ENCODE measurements at regions not wholly inside any gene's neighbourhood (a gene's known extent, or its start where the extent isn't known, plus 50 kb on each side); places are given as distances from the start of the nearest gene placed in this dataset.

DNA sequence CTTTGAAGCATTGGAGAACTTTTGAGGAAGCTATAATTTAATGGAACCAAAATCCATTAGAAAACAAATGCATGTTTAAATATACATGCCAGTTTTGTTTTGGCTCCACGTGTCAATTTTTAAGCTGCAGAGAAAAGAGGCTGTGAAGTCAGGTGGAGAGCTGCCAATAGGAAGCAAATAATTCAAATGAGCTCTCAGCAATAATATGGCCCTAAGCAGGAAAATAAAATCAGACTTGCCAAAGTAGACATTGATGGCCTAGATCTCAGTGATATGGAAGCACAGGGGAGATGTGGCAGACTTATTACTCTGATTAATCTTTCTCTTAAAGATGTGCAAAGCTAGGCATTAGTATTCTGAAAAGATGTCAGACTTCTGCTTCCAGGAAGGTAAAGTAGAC lies 769.8 kb upstream of the NDST4 start:
- DNase-seq = no peak

DNA sequence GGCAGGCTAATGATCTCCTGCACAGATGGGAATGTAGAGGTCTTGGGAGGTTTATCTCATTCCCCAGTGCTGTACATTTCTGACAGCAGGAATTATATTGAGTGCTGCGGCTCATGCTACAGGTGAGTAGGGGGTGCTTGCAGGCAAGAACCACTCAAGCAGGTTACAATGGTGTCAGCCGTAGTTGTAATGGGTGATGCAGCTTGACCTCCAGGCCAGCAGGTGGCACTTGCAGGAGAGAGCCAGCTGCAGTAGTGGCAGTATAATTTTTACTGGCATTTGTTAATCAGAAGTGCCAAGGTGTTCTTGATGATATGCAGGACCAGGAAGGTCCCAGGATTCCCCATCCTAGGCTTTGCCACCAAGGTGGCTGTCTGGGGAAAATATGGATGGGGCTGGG lies 759.6 kb upstream of the NDST4 start:
- no peak for DNase-seq

DNA sequence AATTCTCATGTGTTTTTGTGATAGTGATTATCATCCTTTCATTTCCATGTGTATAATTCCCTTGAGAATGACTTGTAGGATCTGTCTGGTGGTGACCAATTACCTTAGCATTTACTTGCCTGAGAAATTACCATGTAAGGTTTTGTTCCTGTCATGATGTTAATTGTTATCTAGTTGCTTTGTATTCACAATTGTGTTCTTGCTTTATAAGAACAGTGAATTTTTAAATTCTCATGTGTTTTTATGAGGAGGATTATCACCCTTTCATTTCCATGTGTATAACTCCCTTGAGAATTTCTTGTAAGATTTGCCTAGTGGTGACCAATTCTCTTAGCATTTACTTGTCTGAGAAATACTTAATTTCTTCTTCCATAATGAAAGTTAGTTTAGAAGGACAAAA lies 758.2 kb upstream of the NDST4 start:
- DNase-seq = no peak

DNA sequence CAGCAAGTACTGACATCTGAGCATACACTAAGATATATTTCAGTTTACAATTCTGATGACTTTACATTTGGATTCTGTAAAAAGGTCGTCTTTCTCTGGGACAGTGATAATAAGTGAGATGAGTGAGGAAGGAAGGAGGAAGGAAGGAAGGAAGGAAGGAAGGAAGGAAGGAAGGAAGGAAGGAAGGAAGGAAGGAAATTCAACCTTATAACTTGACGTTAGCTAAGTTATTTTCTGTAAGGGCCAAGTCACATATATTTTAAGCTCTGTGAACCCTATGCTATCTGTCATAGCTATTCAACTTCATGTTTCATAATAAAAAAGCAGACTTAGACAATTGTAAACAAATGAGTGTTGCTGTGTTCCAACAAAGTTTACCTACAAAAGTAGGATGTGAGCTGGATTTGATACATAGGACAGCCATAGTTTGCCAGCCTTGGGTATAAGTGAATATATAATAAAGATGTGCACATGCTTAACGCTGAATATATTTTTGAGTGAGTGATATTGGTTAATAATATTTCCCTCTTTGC lies 753.0 kb upstream of the NDST4 start:
- no peak for DNase-seq

DNA sequence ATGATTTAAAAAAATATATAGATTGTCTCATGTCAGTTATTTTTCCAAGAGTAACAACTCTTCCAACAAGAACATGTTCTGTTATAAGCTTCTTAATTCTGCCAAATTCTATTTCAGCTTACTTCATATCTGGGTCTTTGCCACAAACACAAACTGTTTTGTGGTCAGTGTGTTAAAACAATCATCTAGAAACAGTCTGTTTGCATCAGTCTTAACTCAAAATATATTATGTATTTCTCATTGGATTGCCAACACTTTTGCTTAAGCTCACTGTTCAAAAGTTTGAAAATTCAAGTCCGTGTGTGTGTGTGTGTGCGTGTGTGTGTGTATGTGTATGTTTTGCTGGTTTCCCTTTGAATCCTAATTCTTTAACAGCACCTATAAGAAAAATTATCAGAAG lies 752.3 kb upstream of the NDST4 start:
- DNase-seq = no peak

DNA sequence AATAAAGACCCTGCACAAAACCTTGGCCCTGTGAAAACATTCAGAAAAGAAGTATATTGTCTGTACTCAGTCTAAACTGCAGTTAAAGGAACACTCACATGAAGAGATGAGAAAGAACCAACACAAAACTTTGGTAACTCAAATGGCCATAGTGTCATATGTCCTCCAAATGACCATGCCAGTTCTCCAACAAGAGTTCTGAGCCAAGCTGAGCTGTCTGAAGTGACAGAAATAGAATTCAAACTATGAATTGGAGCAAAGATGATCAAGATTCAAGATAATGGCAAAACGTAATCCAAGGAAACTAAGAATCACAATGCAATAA lies 739.3 kb upstream of the NDST4 start:
- no peak for DNase-seq

DNA sequence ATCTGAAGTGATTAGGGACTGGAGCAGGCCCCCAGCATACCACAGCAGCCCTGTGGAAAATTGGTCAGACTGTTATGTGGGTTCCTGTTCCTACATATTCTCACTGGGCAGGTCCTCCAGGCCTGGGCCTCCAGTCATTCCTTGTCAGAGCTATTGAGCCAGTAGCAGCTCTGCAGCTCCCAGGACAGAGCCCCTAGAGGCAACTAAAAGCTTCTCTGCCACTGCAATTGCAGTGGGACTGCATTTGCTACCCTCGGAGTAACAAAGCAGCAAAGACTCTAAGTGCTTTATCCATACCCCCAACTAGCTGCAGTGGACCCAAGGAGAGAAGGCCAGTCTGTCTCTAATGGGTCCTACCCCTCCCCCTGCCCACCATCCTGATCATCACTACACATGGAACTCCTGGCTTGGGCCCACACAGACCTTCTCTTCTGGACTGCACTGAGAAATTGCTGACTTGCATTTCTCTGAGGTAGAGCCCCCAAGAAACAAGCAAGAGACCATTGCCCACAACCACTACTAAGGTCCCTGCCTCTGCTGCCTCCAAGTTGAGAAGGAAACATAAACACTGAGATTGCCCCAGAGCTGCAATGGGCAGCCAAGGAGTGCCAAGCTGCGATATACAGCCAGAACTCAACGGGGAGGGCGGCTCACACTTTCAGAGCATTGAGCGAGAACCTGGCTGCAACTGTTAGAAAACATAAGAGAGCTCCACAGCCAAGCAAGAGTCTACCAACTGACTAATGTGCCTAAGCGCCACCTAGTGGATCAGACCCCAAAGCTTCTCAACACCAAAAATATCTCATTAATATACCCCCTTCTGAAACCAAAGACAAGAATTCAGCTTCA lies 738.7 kb upstream of the NDST4 start:
- DNase-seq = peak; percentile 67 to 79 (median 74)

DNA sequence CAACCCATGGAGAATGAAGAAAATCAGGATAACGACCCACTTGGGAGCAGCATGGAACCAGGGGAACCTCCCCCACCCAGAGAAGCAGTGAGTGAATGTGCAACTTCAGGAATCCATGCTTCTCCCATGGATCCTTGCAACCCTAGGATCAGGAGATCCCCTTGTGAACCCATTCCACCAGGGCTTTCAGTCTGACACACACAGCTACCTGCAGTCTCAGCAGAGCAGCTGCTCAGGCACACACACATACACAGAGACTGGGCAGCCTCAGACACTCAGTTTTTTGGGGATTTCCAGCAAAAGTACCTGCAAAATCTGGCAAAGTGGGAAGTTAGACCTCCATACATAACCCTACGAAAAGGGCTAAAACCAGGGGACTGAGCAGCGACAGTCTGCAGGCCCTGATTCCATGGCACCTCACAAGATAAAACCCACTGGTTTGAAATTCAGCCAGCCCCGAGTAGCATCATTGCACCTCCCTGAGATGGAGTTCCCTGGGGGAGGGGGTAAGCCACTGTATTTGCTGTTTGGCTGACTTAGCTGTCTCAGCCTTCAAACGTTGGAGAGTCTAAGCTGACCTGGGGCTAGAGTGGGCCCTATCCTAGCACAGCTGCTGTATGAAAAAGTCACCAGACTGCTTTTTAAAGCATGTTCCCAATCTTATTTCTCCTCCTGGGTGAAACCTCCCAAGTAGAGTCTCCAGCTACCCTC lies 737.5 kb upstream of the NDST4 start:
- no peak for DNase-seq

DNA sequence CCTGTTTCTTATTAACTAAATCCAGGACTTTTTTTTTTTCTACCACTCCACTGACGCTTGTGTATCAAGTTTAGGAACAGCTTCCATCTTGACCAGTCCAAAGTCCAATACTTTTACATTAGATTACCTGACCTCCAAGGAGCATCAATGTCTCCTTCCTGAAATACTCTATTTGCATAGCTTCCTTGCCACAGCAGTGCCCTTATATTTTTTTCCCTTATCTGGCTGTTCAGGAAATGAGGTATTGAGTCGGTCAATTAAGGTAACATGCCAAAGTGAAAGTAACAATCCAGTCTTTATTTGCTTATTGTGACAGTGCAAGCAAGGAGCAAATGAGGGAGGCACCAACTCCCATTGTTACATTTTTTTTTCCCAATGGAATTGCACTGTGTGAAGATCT lies 730.8 kb upstream of the NDST4 start:
- DNase-seq = no peak

DNA sequence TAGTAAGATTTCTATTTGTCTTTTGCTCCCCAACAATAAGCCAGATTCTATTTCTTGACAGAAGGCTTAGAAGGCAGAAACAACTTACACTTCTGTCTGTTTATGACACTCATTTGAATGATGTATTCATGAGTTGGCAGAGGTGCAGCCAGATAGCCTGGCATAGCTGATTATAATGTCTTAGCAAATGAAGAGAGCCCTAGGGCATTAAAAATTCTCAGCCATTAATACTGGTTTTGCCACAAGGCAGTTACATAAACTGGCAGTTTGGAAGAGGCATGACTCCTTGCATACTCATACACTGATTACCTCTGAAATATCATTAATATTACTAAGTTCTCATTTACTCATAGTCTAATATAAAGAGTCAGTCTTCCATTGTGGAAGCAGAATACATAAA lies 728.5 kb upstream of the NDST4 start:
- DNase-seq = no peak

DNA sequence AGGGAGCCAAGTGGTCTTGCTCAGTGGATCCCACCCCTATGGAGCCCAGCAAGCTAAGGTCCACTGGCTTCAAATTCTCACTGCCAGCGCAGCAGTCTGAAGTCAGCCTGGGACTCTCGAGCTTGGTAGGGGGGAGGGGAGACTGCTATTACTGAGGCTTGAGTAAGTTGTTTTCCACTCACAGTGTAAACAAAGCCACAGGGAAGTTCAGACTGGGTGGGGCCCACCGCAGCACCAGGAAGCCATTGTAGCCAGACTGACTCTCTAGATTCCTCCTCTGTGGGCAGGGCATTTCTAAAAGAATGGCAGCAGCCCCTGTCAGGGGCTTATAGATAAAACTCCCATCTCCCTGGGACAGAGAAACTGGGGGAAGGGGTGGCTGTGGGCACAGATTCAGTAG lies 721.0 kb upstream of the NDST4 start:
- no peak for DNase-seq

DNA sequence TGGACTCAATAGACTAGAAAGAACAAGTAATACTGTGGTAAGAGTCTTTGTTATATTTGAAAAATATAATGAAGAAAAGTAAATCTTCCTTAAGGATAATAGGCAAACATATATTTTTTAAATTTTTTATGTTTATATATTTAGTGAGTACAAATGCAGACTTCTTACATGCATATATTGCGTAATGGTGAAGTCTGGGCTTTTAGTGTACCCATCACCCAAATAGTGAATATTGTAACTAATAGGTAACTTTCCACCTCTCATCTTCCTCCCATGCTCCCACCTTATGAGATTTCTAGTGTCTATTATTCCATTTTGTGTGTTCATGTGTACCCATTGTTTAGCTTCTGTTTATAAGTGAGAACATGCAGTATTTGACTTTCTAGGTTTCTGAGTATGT lies 711.2 kb upstream of the NDST4 start:
- DNase-seq = no peak

DNA sequence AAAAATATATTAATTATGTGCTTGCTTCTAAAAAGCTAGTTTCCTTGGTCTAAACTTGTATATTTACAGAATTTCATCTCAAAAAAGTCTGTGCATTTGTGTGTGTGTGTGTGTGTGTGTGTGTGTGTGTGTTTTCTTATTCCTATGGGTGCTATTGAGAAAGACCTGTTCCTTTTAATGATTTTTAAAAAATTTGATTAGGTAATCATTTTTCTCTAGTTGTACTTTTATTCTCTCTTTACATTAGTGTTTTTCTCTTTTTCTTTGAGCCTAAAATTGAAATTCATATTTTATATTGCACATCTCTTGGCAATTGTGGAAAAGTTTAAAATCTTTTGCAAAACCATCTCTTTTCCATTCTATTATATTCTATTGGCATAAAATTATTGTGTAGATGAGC lies 690.4 kb upstream of the NDST4 start:
- no peak for DNase-seq

DNA sequence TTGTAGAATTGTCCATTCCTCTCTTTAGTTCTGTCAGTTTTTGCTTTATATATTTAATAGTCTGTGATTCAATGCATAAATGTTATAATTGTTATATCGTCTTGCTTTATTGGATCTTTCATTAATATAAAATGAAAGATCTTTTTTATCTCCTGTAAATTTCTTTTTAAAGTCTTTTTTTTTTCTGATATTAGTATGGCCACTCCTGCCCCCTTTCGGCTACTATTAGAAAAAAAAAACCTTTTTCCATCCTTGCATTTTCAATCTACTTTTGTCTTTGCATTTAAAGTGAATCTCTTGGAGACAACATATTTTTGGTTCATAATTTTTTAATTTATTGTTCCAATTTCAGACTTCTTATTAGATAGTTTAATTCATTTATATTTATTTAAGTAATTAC lies 677.4 kb upstream of the NDST4 start:
- DNase-seq = no peak

DNA sequence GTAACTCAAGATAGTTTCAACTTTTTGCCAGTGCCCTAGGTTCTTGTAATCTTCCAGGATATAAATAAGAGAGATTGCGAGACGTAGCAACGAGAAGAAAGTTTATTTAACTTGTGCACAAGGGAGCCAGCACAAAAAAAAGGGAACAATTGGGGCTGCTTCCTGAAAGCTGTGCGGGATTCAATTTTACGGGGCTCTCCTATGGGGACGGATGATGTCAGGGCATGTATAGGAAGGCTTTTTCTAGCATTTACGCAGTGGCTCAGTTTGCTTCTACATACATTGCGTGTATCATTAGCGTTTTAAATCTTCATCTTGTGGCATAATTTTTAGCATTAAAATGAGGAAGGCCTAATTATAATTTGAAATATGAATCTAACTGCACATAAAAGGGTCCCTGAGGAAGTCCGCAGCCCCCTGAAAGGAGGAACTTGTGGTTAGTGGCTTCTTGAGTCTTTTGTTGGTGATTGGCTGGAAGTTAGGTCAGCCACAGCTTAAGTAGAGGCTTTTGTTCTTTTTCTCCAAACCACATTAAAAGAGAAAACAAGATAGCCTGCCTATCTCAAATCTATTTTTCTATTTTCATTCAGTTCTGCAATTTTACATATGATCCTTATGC lies 668.2 kb upstream of the NDST4 start:
- peak; percentile 61 to 79 (median 74) for DNase-seq

DNA sequence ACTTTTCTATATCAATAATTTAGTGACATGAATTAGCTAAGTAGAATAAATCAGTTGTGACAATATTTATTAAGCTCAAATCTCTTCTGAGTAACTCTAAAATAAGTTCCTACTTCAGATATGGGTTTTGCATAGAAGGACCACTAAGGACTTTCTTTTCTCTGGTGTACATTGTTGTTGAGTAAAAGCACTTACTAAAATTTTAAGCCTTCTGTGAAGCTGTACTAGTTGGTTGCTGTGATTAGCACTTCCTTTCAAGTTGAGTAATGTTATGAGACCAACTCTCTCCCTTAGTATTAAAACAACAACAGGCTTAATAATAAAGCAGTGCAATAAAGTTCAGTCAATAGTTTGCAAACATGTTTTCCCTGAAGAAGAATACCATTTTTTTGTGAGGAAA lies 667.4 kb upstream of the NDST4 start:
- DNase-seq = peak in 2 of 4 experiments; percentile 1 to 9

DNA sequence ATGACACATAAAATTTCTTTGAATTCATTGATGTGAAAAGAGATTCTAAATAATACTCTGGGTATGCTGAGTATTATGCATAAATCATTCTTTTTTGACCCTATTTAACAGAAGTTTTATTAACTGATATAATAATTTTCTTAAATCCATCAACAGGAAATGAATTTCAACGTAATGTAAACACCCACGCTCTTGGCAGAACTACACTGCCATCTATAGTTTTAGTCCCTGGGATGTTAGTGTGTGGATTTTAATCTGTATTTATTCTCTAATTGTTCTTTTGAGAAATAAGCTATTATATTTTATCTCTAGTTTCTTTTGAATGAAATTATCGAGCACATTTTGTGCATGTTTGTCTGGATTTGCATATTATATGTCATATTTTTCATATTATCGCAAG lies 666.8 kb upstream of the NDST4 start:
- peak in 1 of 4 experiments; percentile 8 for DNase-seq

DNA sequence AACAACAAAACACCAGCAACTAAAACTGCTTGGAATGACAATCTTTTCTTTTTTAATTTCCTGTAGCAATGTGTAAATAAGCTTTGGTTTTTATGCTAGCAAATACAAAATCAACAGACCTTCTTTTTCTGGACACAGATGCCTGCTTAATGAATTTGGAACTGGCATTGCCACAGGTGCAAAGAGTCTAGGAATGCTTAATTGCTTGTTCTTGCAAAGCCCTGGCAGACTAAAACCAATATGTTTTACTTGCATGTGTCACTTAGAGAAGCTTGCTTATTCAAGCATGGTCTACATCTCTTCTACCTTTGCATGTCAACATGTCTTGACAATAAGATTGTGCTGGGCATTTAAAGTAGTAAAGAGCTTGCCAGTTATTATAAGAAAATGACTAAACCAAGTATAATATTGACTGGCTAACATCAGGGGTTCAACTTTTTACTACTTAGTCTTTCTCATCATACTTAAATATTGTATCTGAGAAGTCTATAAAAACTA lies 656.7 kb upstream of the NDST4 start:
- no peak for DNase-seq

DNA sequence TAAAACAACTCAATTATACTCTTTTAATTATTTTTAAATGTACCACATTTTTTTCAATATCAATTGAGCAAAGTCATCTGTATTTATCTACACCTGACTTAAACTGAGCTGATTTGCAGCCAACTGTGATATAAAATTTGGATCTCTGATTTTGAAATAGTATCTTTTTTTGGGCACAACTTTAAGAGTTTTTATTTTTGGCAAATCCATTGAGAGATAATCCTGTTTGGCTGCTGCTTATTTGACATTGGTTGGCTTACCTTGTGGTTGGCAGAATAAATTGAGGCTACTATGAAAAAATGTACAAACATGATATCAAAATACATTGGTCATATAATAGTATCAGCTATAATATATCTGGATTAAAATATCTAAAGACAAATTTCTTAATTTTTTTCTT lies 656.0 kb upstream of the NDST4 start:
- DNase-seq = no peak

DNA sequence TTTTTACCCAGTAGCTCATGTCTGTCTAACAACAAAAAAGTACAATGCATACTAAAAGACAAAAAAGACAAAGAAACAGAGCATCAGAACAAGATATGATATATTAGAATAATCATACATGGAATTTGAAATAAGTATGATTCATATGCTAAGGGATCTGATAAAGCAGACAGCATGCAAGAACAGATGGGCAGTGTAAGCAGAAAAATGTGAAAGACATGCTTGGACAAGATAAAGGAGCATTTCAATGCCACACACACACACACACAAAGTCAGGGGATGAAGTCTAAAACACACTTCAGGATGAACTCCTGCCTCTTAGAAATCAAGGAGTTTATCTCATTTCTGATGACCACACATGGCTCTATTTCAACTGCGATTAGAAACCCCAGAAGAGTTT lies 649.6 kb upstream of the NDST4 start:
- no peak for DNase-seq

DNA sequence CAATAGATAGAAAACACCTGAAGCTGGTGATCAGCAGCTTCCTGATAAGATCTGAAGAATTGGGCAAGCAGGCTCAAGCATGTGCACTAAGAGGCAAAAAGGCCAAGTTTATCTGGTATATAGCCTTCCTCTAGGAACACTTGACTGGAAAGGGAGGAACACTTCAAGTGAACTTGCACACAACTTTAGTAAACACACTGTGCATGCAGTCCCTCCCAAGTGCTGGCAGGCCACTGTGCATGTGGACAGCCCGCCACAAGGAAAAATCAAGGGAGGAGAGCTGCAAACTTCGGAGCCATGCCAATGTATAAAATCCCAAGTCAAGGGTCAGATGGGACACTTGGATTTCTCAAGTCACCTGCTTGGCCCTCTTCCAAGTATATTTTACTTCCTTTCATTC lies 645.8 kb upstream of the NDST4 start:
- DNase-seq = no peak

DNA sequence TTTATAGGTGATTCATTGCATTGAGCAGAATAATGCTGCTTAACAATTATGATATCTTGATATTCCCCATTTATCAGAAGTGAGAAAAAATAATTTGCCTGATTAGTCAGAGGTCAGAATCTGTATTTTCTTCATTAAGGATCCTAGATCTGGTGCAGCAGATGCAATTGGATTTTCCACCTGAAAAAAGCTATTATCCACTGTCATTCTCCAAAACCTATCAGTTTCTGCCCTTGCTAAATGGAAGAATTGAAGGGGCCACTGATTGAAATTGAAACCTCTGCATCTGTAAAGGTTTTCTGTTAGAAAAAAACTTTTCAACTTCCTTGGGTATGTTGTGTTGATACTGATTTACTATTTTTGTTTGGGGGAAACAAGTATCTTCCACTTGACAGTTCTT lies 636.0 kb upstream of the NDST4 start:
- no peak for DNase-seq

DNA sequence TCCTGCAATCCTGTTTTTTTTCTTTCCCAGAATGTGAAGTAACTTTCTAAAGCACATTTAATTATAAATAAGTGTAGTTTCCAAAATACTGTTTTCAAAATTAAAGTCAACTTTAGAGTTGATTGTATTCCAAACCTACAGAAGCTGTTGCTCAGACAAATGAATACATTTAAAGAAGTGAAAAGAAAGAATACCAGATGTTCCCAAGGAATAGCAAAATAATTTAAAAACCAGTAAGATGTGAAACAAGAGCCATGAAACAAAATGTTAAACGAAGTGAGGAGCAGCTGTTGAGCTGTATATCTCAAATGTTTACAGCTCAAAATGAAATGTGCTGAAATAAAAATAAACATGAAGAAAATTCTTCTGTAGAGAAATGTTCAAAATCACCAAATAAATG lies 627.4 kb upstream of the NDST4 start:
- no peak for DNase-seq
